HepG2 (cell line): ENCODE measurements at regions not wholly inside any gene's neighbourhood (a gene's known extent, or its start where the extent isn't known, plus 50 kb on each side); places are given as distances from the start of the nearest gene placed in this dataset.

Experiments used
- ATAC-seq: fragments of 200-7000 bp; cut with Tn5 transposase; 3 replicates; pipeline ENCODE4 v1.9.1; 2020; ENCODE audit warnings: mild to moderate bottlenecking, moderate library complexity
- BruUV-seq: library from RNA; stranded (reverse); fragments of 400-500 nt; replicated peaks from 2 replicates; lab custom pipeline; 2021; lab: Mats Ljungman, UMichigan
- CTCF ChIA-PET: fragments of 300-600 bp; formaldehyde crosslinking; extraction: SDS; loops from one replicate; lab custom pipeline; 2021; ENCODE audit warnings: low total read pairs, inconsistent platforms, low intra/inter-chr PET ratio; lab: Yijun Ruan, JAX
- POLR2A ChIA-PET: fragments of 350-600 bp; sonication (Branson Sonifier 250); formaldehyde crosslinking; loops from one replicate; lab custom pipeline; 2020; ENCODE audit warnings: antibody characterized with exemption, inconsistent platforms; lab: Yijun Ruan, JAX
- DNase-seq: peaks from one replicate; pipeline ENCODE4 v3.0.0-alpha.2; 2015; ENCODE audit warnings: low spot score
- FAIRE-seq: peaks from 3 replicates; lab custom pipeline; 2011; peaks lifted over from hg19 to GRCh38; lab: Jason Lieb, UNC
- H2AFZ ChIP-seq: one replicate; pipeline ENCODE4 v1.6.1; 2011; ENCODE audit warnings: low read length, inconsistent platforms
- H3K27ac ChIP-seq: fragments of 300-600 bp; 3 replicates; pipeline ENCODE4 v1.8.0; 2011; ENCODE audit warnings: mixed run types, mild to moderate bottlenecking, mixed read lengths, low read length, inconsistent platforms; ENCODE audit not compliant: insufficient read depth; ENCODE audit errors: extremely low read length
- H3K27me3 ChIP-seq, 2 experiments: fragments of 200-600 bp in 1 of 2; 2 replicates in 1 of 2; 3 replicates in 1 of 2; pipeline versions ENCODE4 v1.6.0 to v1.8.0; 2011; ENCODE audit warnings: low read length in 2 of 2, mild to moderate bottlenecking in 2 of 2, moderate library complexity in 2 of 2, inconsistent platforms in 1 of 2; ENCODE audit not compliant: insufficient read depth in 2 of 2, control insufficient read depth in 1 of 2
- H3K36me3 ChIP-seq, 2 experiments: fragments of 200-600 bp in 1 of 2; replicated peaks in 1 of 2; 2 replicates in 1 of 2; 3 replicates in 1 of 2; pipeline versions ENCODE4 v1.5.1 to v1.8.0; 2011; ENCODE audit warnings: low read length in 2 of 2, inconsistent platforms in 1 of 2; ENCODE audit not compliant: insufficient read depth in 2 of 2, control insufficient read depth in 1 of 2
- H3K4me1 ChIP-seq: 2 replicates; pipeline ENCODE4 v1.5.1; 2012; ENCODE audit warnings: low read length, inconsistent platforms; ENCODE audit not compliant: insufficient read depth
- H3K4me2 ChIP-seq: 2 replicates; pipeline ENCODE4 v1.6.0; 2011; ENCODE audit warnings: low read depth, low read length, inconsistent platforms
- H3K4me3 ChIP-seq, 3 experiments: fragments of 200-600 bp in 1 of 3; sonication (generic), shearing (Covaris generic) in 1 of 3; replicated peaks in 1 of 3; 2 replicates each; pipeline ENCODE4 v1.5.1; 2011 to 2016; ENCODE audit warnings: low read length in 3 of 3, inconsistent platforms in 2 of 3, low read depth in 2 of 3, mild to moderate bottlenecking in 2 of 3, control low read depth in 1 of 3, mixed read lengths in 1 of 3; ENCODE audit not compliant: insufficient read depth in 1 of 3
- H3K79me2 ChIP-seq: one replicate; pipeline ENCODE4 v1.6.1; 2011; ENCODE audit warnings: low read length, inconsistent platforms; ENCODE audit not compliant: insufficient read depth
- H3K9ac ChIP-seq: 2 replicates; pipeline ENCODE4 v1.6.0; 2011; ENCODE audit warnings: mild to moderate bottlenecking, low read depth, low read length, inconsistent platforms; ENCODE audit not compliant: insufficient read depth
- H3K9me3 ChIP-seq: 2 replicates; pipeline ENCODE4 v1.5.1; 2012; ENCODE audit warnings: mild to moderate bottlenecking, low read length
- H4K20me1 ChIP-seq: 2 replicates; pipeline ENCODE4 v1.6.0; 2011; ENCODE audit warnings: inconsistent platforms, mild to moderate bottlenecking, low read length, moderate library complexity; ENCODE audit not compliant: insufficient read depth
- ELF4 ChIP-seq: sonication (generic); formaldehyde crosslinking; IDR thresholded peaks from 2 replicates; pipeline ENCODE4 v1.5.0; 2020; ENCODE audit warnings: missing genetic modification reagents, mild to moderate bottlenecking, moderate library complexity, borderline replicate concordance
- ELK4 ChIP-seq: sonication (generic); formaldehyde crosslinking; IDR thresholded peaks from 2 replicates; pipeline ENCODE4 v1.9.0; 2021; ENCODE audit warnings: missing genetic modification reagents, borderline replicate concordance
- ETV5 ChIP-seq: IDR thresholded peaks from 2 replicates; pipeline ENCODE4 v1.6.1; 2018; ENCODE audit warnings: missing biosample characterization, missing genetic modification reagents, inconsistent platforms, borderline replicate concordance
- GABPA ChIP-seq, 2 experiments: IDR thresholded peaks; 2 replicates each; pipeline ENCODE4 v1.6.1; 2011 to 2016; ENCODE audit warnings: low read depth in 2 of 2, low read length in 1 of 2, missing biosample characterization in 1 of 2, missing genetic modification characterization in 1 of 2
- GATA4 ChIP-seq: sonication (generic); IDR thresholded peaks from 2 replicates; pipeline ENCODE4 v1.6.1; 2016; ENCODE audit warnings: antibody characterized with exemption, low read depth, borderline replicate concordance
- GFI1 ChIP-seq: sonication (generic); formaldehyde crosslinking; IDR thresholded peaks from 2 replicates; pipeline ENCODE4 v1.5.0; 2020; ENCODE audit warnings: missing genetic modification reagents, mild to moderate bottlenecking, borderline replicate concordance
- NONO ChIP-seq, 2 experiments: fragments of 450-650 bp in 1 of 2; sonication (generic) in 1 of 2; formaldehyde crosslinking in 1 of 2; IDR thresholded peaks in 1 of 2; conservative IDR thresholded peaks in 1 of 2; 2 replicates each; pipeline versions ENCODE4 v1.6.1 to v1.8.0; 2017 to 2022; ENCODE audit warnings: mild to moderate bottlenecking in 1 of 2, missing genetic modification reagents in 1 of 2, moderate library complexity in 1 of 2
- REL ChIP-seq: sonication (generic); formaldehyde crosslinking; conservative IDR thresholded peaks from 2 replicates; pipeline ENCODE4 v1.8.0; 2022; ENCODE audit warnings: mild to moderate bottlenecking, missing genetic modification reagents, moderate library complexity
- REXO4 ChIP-seq: sonication (generic); formaldehyde crosslinking; IDR thresholded peaks from 2 replicates; pipeline ENCODE4 v1.8.0; 2022; ENCODE audit warnings: missing genetic modification reagents, mild to moderate bottlenecking, borderline replicate concordance
- TAF15 ChIP-seq: fragments of 200-400 bp; formaldehyde crosslinking; IDR thresholded peaks from one replicate; pipeline ENCODE4 v1.6.1; 2018; ENCODE audit warnings: mild to moderate bottlenecking, low read depth, low read length; ENCODE audit not compliant: poor library complexity, severe bottlenecking
- TBX2 ChIP-seq: sonication (generic); formaldehyde crosslinking; IDR thresholded peaks from 2 replicates; pipeline ENCODE4 v1.5.0; 2020; ENCODE audit warnings: missing genetic modification reagents, mild to moderate bottlenecking, borderline replicate concordance
- THAP7 ChIP-seq: sonication (generic); formaldehyde crosslinking; IDR thresholded peaks from 2 replicates; pipeline ENCODE4 v1.8.1; 2023; ENCODE audit warnings: mild to moderate bottlenecking, missing genetic modification reagents
- ZBTB8A ChIP-seq: sonication (generic); formaldehyde crosslinking; IDR thresholded peaks from 2 replicates; pipeline ENCODE4 v1.4.0; 2020; ENCODE audit warnings: mild to moderate bottlenecking, low read depth, missing genetic modification reagents, borderline replicate concordance
- ZNF296 ChIP-seq: sonication (generic); formaldehyde crosslinking; conservative IDR thresholded peaks from 2 replicates; pipeline ENCODE4 v1.5.0; 2020; ENCODE audit warnings: mild to moderate bottlenecking, missing genetic modification reagents
- ZNF605 ChIP-seq: sonication (generic); formaldehyde crosslinking; IDR thresholded peaks from 2 replicates; pipeline ENCODE4 v1.8.0; 2022; ENCODE audit warnings: mild to moderate bottlenecking, missing genetic modification reagents
- ZNF703 ChIP-seq: sonication (generic); formaldehyde crosslinking; IDR thresholded peaks from 2 replicates; pipeline ENCODE4 v1.5.1; 2020; ENCODE audit warnings: missing genetic modification reagents, mild to moderate bottlenecking, moderate library complexity, borderline replicate concordance
- WGBS: methylation state at CpG from one replicate; pipeline ENCODE4 v1.1.6; 2017; ENCODE audit warnings: low lambda C conversion rate; 5-methylcytosine and 5-hydroxymethylcytosine counted together
- in situ Hi-C: cut with HindIII; loops from 2 replicates; pipeline ENCODE4 v1.10.0; 2017; ENCODE audit warnings: low pct_unique_long_range_greater_than_20kb; ENCODE audit not compliant: extremely low pct_ligation_motif_present
- intact Hi-C: fragments of 100-400 bp; cut with micrococcal nuclease; formaldehyde crosslinking; loops from one replicate; pipeline ENCODE4 v1.10.0; 2022; ENCODE audit not compliant: unreplicated experiment
- TF ChIP-seq, protein P1 (sequence below): sonication (generic); formaldehyde crosslinking; IDR thresholded peaks from 2 replicates; pipeline ENCODE4 v1.5.1; 2020; ENCODE audit warnings: missing genetic modification reagents, mild to moderate bottlenecking, borderline replicate concordance
- TF ChIP-seq, protein P2 (sequence below): sonication (generic); formaldehyde crosslinking; IDR thresholded peaks from 2 replicates; pipeline ENCODE4 v1.4.0; 2020; ENCODE audit warnings: mild to moderate bottlenecking, missing genetic modification reagents
- TF ChIP-seq, protein P3 (sequence below): sonication (generic); formaldehyde crosslinking; IDR thresholded peaks from 2 replicates; pipeline ENCODE4 v1.5.1; 2020; ENCODE audit warnings: mild to moderate bottlenecking, moderate library complexity, missing genetic modification reagents

GRCh38 chr1:157356601-157357000 lies 195.7 kb downstream of the FCRL5 start:
- TF ChIP-seq TAF15 = no peak
- TF ChIP-seq, protein P1, sequence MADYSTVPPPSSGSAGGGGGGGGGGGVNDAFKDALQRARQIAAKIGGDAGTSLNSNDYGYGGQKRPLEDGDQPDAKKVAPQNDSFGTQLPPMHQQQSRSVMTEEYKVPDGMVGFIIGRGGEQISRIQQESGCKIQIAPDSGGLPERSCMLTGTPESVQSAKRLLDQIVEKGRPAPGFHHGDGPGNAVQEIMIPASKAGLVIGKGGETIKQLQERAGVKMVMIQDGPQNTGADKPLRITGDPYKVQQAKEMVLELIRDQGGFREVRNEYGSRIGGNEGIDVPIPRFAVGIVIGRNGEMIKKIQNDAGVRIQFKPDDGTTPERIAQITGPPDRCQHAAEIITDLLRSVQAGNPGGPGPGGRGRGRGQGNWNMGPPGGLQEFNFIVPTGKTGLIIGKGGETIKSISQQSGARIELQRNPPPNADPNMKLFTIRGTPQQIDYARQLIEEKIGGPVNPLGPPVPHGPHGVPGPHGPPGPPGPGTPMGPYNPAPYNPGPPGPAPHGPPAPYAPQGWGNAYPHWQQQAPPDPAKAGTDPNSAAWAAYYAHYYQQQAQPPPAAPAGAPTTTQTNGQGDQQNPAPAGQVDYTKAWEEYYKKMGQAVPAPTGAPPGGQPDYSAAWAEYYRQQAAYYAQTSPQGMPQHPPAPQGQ (CRISPR knock-in tag) = no peak
- TF ChIP-seq, protein P2, sequence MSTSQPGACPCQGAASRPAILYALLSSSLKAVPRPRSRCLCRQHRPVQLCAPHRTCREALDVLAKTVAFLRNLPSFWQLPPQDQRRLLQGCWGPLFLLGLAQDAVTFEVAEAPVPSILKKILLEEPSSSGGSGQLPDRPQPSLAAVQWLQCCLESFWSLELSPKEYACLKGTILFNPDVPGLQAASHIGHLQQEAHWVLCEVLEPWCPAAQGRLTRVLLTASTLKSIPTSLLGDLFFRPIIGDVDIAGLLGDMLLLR = no peak
- TF ChIP-seq ZNF605 (CRISPR knock-in tag) = no peak
- TF ChIP-seq, protein P3, sequence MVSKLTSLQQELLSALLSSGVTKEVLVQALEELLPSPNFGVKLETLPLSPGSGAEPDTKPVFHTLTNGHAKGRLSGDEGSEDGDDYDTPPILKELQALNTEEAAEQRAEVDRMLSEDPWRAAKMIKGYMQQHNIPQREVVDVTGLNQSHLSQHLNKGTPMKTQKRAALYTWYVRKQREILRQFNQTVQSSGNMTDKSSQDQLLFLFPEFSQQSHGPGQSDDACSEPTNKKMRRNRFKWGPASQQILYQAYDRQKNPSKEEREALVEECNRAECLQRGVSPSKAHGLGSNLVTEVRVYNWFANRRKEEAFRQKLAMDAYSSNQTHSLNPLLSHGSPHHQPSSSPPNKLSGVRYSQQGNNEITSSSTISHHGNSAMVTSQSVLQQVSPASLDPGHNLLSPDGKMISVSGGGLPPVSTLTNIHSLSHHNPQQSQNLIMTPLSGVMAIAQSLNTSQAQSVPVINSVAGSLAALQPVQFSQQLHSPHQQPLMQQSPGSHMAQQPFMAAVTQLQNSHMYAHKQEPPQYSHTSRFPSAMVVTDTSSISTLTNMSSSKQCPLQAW = no peak
- TF ChIP-seq GATA4 = no peak
- no peak for TF ChIP-seq GFI1 (CRISPR knock-in tag)
- no peak for TF ChIP-seq ZNF703 (CRISPR knock-in tag)
- no peak for TF ChIP-seq ELK4 (CRISPR knock-in tag)
- TF ChIP-seq REXO4 (CRISPR knock-in tag) = no peak
- TF ChIP-seq REL = no peak
- no peak for TF ChIP-seq TBX2 (CRISPR knock-in tag)
- TF ChIP-seq ELF4 = no peak
- no peak for TF ChIP-seq ZNF296 (CRISPR knock-in tag)
- no peak for TF ChIP-seq ETV5
- TF ChIP-seq NONO (IDR thresholded peaks at IDR 0.05) = no peak
- no peak for TF ChIP-seq NONO (CRISPR knock-in tag; conservative IDR thresholded peaks at IDR 0.05)
- no peak for TF ChIP-seq GABPA (IDR thresholded peaks at IDR 0.05; ENCODE audit: low read depth, low read length)
- no peak for TF ChIP-seq GABPA (CRISPR knock-in tag; IDR thresholded peaks at IDR 0.05; ENCODE audit: low read depth)
- TF ChIP-seq ZBTB8A (CRISPR knock-in tag) = no peak
- no peak for TF ChIP-seq THAP7 (CRISPR knock-in tag)
- H4K20me1 ChIP-seq = no peaks in the 10 kb centered on the region
- POLR2A ChIA-PET = no interaction called here
- CTCF ChIA-PET = no interaction called here
- H3K4me3 ChIP-seq = no peak overlapping the region
- H3K4me1 ChIP-seq = no peaks in the 10 kb centered on the region
- no peak overlapping the region for H2AFZ ChIP-seq
- H3K9ac ChIP-seq = no peak overlapping the region
- H3K36me3 ChIP-seq = no peaks in the 10 kb centered on the region
- 41% methylated on average over 3 of the region's 3 CpGs for WGBS
- no peak for ATAC-seq
- no peaks in the 10 kb centered on the region for H3K9me3 ChIP-seq
- in situ Hi-C loops = no loop called here
- FAIRE-seq = no peak
- peaks cover 1 to 8% of the 10 kb centered on the region in 2 experiments; a peak in 2 of 5 replicates for H3K27me3 ChIP-seq
- intact Hi-C loops = no loop called here
- no peak overlapping the region for H3K27ac ChIP-seq
- no peak overlapping the region for H3K4me2 ChIP-seq
- H3K79me2 ChIP-seq = no peaks in the 10 kb centered on the region
- no peak for DNase-seq
- BruUV-seq = no TSS peak
